K562 (cell line): ENCODE measurements at regions not wholly inside any gene's neighbourhood (a gene's known extent, or its start where the extent isn't known, plus 50 kb on each side); places are given as distances from the start of the nearest gene placed in this dataset.

Source experiments
- ATAC-seq: fragments of 200-7000 bp; cut with Tn5 transposase; 3 replicates; pipeline ENCODE4 v1.9.1; 2020; ENCODE audit warnings: moderate library complexity
- BruUV-seq: library from RNA; stranded (reverse); fragments of 400-500 nt; replicated peaks from 2 replicates; lab custom pipeline; 2021; lab: Mats Ljungman, UMichigan
- CTCF ChIA-PET: fragments of 300-600 bp; formaldehyde crosslinking; extraction: SDS; loops from one replicate; lab custom pipeline; 2021; ENCODE audit warnings: low intra/inter-chr PET ratio; lab: Yijun Ruan, JAX
- POLR2A ChIA-PET: fragments of 300-600, 350-650 bp; sonication (Branson Sonifier 250); formaldehyde crosslinking; extraction: SDS; loops from one replicate; lab custom pipeline; 2021; ENCODE audit warnings: antibody characterized with exemption, inconsistent platforms; lab: Yijun Ruan, JAX
- DNase-seq, 4 experiments: peaks; one replicate each; pipeline versions ENCODE4 v3.0.0 to v3.0.0-alpha.2; 2011 to 2018; ENCODE audit warnings: low spot score in 3 of 4, mixed read lengths in 3 of 4; ENCODE audit errors: extremely low read depth in 1 of 4
- FAIRE-seq: peaks from 2 replicates; lab custom pipeline; 2011; peaks lifted over from hg19 to GRCh38; lab: Jason Lieb, UNC
- H2AFZ ChIP-seq: 2 replicates; pipeline ENCODE4 v1.6.0; 2011; ENCODE audit warnings: low read depth, low read length, control low read depth, inconsistent platforms
- H3K27ac ChIP-seq: fragments of 200-600 bp; 3 replicates; pipeline ENCODE4 v1.8.0; 2011; ENCODE audit warnings: low read depth, mild to moderate bottlenecking, control low read depth, inconsistent platforms, low read length, moderate library complexity, mixed read lengths; ENCODE audit errors: extremely low read depth
- H3K27me3 ChIP-seq, 2 experiments: fragments of 300-600 bp in 1 of 2; 2 replicates in 1 of 2; 3 replicates in 1 of 2; pipeline versions ENCODE4 v1.6.0 to v1.8.0; 2011; ENCODE audit warnings: inconsistent platforms in 2 of 2, low read length in 2 of 2, mild to moderate bottlenecking in 1 of 2, mixed read lengths in 1 of 2, moderate library complexity in 1 of 2; ENCODE audit not compliant: control insufficient read depth in 2 of 2, insufficient read depth in 2 of 2
- H3K36me3 ChIP-seq: fragments of 300-600 bp; 3 replicates; pipeline ENCODE4 v1.8.0; 2011; ENCODE audit warnings: mild to moderate bottlenecking, low read length, inconsistent platforms; ENCODE audit not compliant: control insufficient read depth, insufficient read depth
- H3K4me1 ChIP-seq, 2 experiments: fragments of 200-600 bp in 1 of 2; replicated peaks in 1 of 2; 2 replicates in 1 of 2; 3 replicates in 1 of 2; pipeline versions ENCODE4 v1.5.1 to v1.8.0; 2011; ENCODE audit warnings: inconsistent platforms in 2 of 2, low read length in 2 of 2, mild to moderate bottlenecking in 1 of 2, mixed read lengths in 1 of 2, moderate library complexity in 1 of 2; ENCODE audit not compliant: control insufficient read depth in 2 of 2, insufficient read depth in 2 of 2
- H3K4me2 ChIP-seq: 2 replicates; pipeline ENCODE4 v1.6.1; 2011; ENCODE audit warnings: low read length, control low read depth, inconsistent platforms, mixed read lengths; ENCODE audit not compliant: insufficient read depth
- H3K4me3 ChIP-seq: fragments of 200-600 bp; sonication (generic), shearing (Covaris generic); 2 replicates; pipeline ENCODE4 v1.5.1; 2016; ENCODE audit warnings: control low read depth, inconsistent platforms
- H3K79me2 ChIP-seq: fragments of 200-600 bp; 3 replicates; pipeline ENCODE4 v1.8.0; 2011; ENCODE audit warnings: low read length, inconsistent platforms; ENCODE audit not compliant: control insufficient read depth, insufficient read depth
- H3K9ac ChIP-seq, 2 experiments: 2 replicates each; pipeline versions ENCODE4 v1.6.0 to v1.6.1; 2011; ENCODE audit warnings: low read depth in 2 of 2, low read length in 2 of 2, control low read depth in 1 of 2, inconsistent platforms in 1 of 2, mild to moderate bottlenecking in 1 of 2, mixed read lengths in 1 of 2; ENCODE audit not compliant: insufficient read depth in 1 of 2
- H3K9me1 ChIP-seq: one replicate; pipeline ENCODE4 v1.6.0; 2011; ENCODE audit warnings: inconsistent platforms, mild to moderate bottlenecking, low read length, moderate library complexity; ENCODE audit not compliant: control insufficient read depth, insufficient read depth
- H3K9me3 ChIP-seq: replicated peaks from 2 replicates; pipeline ENCODE4 v1.5.1; 2011; ENCODE audit warnings: low read depth, low read length, inconsistent platforms; ENCODE audit not compliant: control insufficient read depth, insufficient read depth
- H4K20me1 ChIP-seq: replicated peaks from 2 replicates; pipeline ENCODE4 v1.6.1; 2011; ENCODE audit warnings: low read length, inconsistent platforms, mixed read lengths; ENCODE audit not compliant: control insufficient read depth, insufficient read depth
- CEBPG ChIP-seq, 3 experiments: fragments of 200-800 bp in 1 of 3; sonication (Bioruptor generic) in 1 of 3; sonication (generic) in 1 of 3; formaldehyde crosslinking in 1 of 3; IDR thresholded peaks in 2 of 3; conservative IDR thresholded peaks in 1 of 3; 2 replicates each; pipeline versions ENCODE4 v1.6.1 to v1.8.0; 2016 to 2022; ENCODE audit warnings: missing compliant biosample characterization in 2 of 3, missing genetic modification characterization in 2 of 3, mild to moderate bottlenecking in 1 of 3, missing genetic modification reagents in 1 of 3
- DACH1 ChIP-seq: fragments of 450-650 bp; IDR thresholded peaks from 2 replicates; pipeline ENCODE4 v1.6.1; 2018; ENCODE audit not compliant: partially characterized antibody
- EP400 ChIP-seq: fragments of 450-650 bp; IDR thresholded peaks from 2 replicates; pipeline ENCODE4 v1.6.1; 2017; ENCODE audit warnings: antibody characterized with exemption, mild to moderate bottlenecking, moderate library complexity
- MTA2 ChIP-seq: fragments of 450-650 bp; IDR thresholded peaks from 2 replicates; pipeline ENCODE4 v1.6.1; 2016; ENCODE audit warnings: low read depth
- NCOA2 ChIP-seq, 2 experiments: fragments of 450-650 bp; IDR thresholded peaks; 2 replicates each; pipeline ENCODE4 v1.6.1; 2018; ENCODE audit warnings: mild to moderate bottlenecking in 2 of 2, moderate library complexity in 1 of 2; ENCODE audit not compliant: partially characterized antibody in 2 of 2
- NFYB ChIP-seq: IDR thresholded peaks from 2 replicates; pipeline ENCODE4 v1.6.1; 2011; ENCODE audit warnings: mild to moderate bottlenecking, moderate library complexity; ENCODE audit not compliant: insufficient read length; ENCODE audit errors: extremely low read depth
- RCOR1 ChIP-seq, 2 experiments: IDR thresholded peaks; 2 replicates each; pipeline ENCODE4 v1.6.1; 2012; ENCODE audit warnings: low read depth in 2 of 2, low read length in 2 of 2, borderline replicate concordance in 1 of 2, improper control_type of control experiment in 1 of 2
- SAFB2 ChIP-seq: fragments of 200-400 bp; formaldehyde crosslinking; IDR thresholded peaks from 2 replicates; pipeline ENCODE4 v1.6.1; 2018; ENCODE audit warnings: borderline replicate concordance, low read length, low read depth, moderate library complexity; ENCODE audit not compliant: severe bottlenecking
- SOX6 ChIP-seq: fragments of 450-650 bp; IDR thresholded peaks from 2 replicates; pipeline ENCODE4 v1.6.1; 2014; ENCODE audit warnings: mild to moderate bottlenecking
- ZNF146 ChIP-seq: IDR thresholded peaks from one replicate; pipeline ENCODE4 v1.6.1; 2018; ENCODE audit warnings: missing compliant biosample characterization; ENCODE audit not compliant: unreplicated experiment
- ZNF224 ChIP-seq: sonication (generic); formaldehyde crosslinking; IDR thresholded peaks from 2 replicates; pipeline ENCODE4 v1.8.0; 2022; ENCODE audit warnings: mild to moderate bottlenecking, missing genetic modification reagents
- ZNF586 ChIP-seq: fragments of 450-650 bp; formaldehyde crosslinking; conservative IDR thresholded peaks from 2 replicates; pipeline ENCODE4 v1.4.0; 2020; ENCODE audit warnings: mild to moderate bottlenecking, moderate library complexity
- WGBS: fragments of 100-300 bp; shearing (Covaris generic); methylation state at CpG from one replicate; pipeline ENCODE4 v1.1.6; 2016; ENCODE audit warnings: low coverage, mixed read lengths; ENCODE audit not compliant: insufficient coverage; ENCODE audit errors: missing lambda C conversion rate; 5-methylcytosine and 5-hydroxymethylcytosine counted together
- in situ Hi-C: fragments of 300-500 bp; cut with MboI; formaldehyde crosslinking; loops from 4 replicates; pipeline ENCODE4 v1.15.0; 2018; ENCODE audit warnings: inconsistent platforms, mixed read lengths
- intact Hi-C: fragments of 100-400 bp; cut with micrococcal nuclease; formaldehyde crosslinking; loops from 2 replicates; pipeline ENCODE4 v1.14.2; 2022
- TF ChIP-seq, protein P1 (sequence below): sonication (generic); formaldehyde crosslinking; IDR thresholded peaks from 2 replicates; pipeline ENCODE4 v1.8.1; 2023; ENCODE audit warnings: mild to moderate bottlenecking, missing genetic modification reagents
- TF ChIP-seq, protein P2 (sequence below), 3 experiments: fragments of 200-800 bp in 1 of 3; sonication (Bioruptor generic) in 1 of 3; sonication (generic) in 1 of 3; formaldehyde crosslinking in 1 of 3; IDR thresholded peaks; 2 replicates each; pipeline versions ENCODE4 v1.6.1 to v1.8.0; 2016 to 2022; ENCODE audit warnings: mild to moderate bottlenecking in 2 of 3, missing compliant biosample characterization in 2 of 3, missing genetic modification characterization in 2 of 3, missing genetic modification reagents in 1 of 3

- TF ChIP-seq EP400 = no peak
- TF ChIP-seq, protein P1, sequence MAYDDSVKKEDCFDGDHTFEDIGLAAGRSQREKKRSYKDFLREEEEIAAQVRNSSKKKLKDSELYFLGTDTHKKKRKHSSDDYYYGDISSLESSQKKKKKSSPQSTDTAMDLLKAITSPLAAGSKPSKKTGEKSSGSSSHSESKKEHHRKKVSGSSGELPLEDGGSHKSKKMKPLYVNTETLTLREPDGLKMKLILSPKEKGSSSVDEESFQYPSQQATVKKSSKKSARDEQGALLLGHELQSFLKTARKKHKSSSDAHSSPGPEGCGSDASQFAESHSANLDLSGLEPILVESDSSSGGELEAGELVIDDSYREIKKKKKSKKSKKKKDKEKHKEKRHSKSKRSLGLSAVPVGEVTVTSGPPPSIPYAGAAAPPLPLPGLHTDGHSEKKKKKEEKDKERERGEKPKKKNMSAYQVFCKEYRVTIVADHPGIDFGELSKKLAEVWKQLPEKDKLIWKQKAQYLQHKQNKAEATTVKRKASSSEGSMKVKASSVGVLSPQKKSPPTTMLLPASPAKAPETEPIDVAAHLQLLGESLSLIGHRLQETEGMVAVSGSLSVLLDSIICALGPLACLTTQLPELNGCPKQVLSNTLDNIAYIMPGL (CRISPR knock-in tag) = no peak
- no peak for TF ChIP-seq ZNF146
- TF ChIP-seq CEBPG (CRISPR knock-in tag; IDR thresholded peaks at IDR 0.05) = no peak
- no peak for TF ChIP-seq CEBPG (tag; conservative IDR thresholded peaks at IDR 0.05 in 1 of 2, IDR thresholded peaks at IDR 0.05 in 1 of 2)
- TF ChIP-seq NCOA2 (IDR thresholded peaks at IDR 0.05; ENCODE audit: partially characterized antibody in 2 of 2) = no peak
- TF ChIP-seq, all 486 proteins: peak for 11
These were observed 65.2 kb downstream of the C9orf50 start (continued) for GRCh38 chr9:129555512-129556215.

- peak; percentile 38 to 73 (median 62) for DNase-seq
- intact Hi-C loops (loop anchor here (10.0 kb wide), 1 partner anchor 50 kb away; no protein-coding TSS in a partner anchor), in situ Hi-C loops (no loop called here)
- Histone ChIP-seq H2AFZ (no peak overlapping the region), H3K9ac (no peak overlapping the region), H3K79me2 (no peaks in the 10 kb centered on the region), H3K9me3 (no peaks in the 10 kb centered on the region), H3K9me1 (no peaks in the 10 kb centered on the region), H3K4me3 (no peak overlapping the region), H3K4me1 (peaks cover 0 to 32% of the 10 kb centered on the region in 2 experiments; a peak in 2 of 5 replicates), H3K36me3 (no peaks in the 10 kb centered on the region), H3K4me2 (no peak overlapping the region), H4K20me1 (no peaks in the 10 kb centered on the region), H3K27me3 (peaks cover 0 to 14% of the 10 kb centered on the region in 2 experiments; a peak in 2 of 5 replicates), H3K27ac (no peak overlapping the region)
- 19% methylated on average over 5 of the region's 5 CpGs for whole genome bisulfite sequencing
- TF ChIP-seq MTA2 = no peak
- no peak for TF ChIP-seq SOX6
- TF ChIP-seq, protein P2, sequence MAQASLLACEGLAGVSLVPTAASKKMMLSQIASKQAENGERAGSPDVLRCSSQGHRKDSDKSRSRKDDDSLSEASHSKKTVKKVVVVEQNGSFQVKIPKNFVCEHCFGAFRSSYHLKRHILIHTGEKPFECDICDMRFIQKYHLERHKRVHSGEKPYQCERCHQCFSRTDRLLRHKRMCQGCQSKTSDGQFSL (CRISPR knock-in tag; IDR thresholded peaks at IDR 0.05) = no peak
- TF ChIP-seq, protein P2 (tag; IDR thresholded peaks at IDR 0.05) = no peak
- no peak for TF ChIP-seq EP400
- no peak for TF ChIP-seq ZNF586 (CRISPR knock-in tag)
- no peak for TF ChIP-seq SAFB2
- TF ChIP-seq RCOR1 (IDR thresholded peaks at IDR 0.05; ENCODE audit: borderline replicate concordance in 1 of 2, low read depth in 2 of 2, low read length in 2 of 2) = peak in 1 of 2 experiments; percentile 45; a peak in 1 of 4 replicates
- TF ChIP-seq ZNF224 (CRISPR knock-in tag) = no peak
- no peak for TF ChIP-seq DACH1
- peak; percentile 45 for TF ChIP-seq NFYB
- ChIA-PET POLR2A (interaction anchor here (0.6 to 1.1 kb wide), 3 partner anchors 16 to 49 kb away, joined by 3 to 6 read pairs (median 3); no protein-coding TSS in a partner anchor), CTCF (no interaction called here)
- peak; percentile 80 for ATAC-seq
- peak; percentile 71 for FAIRE-seq
- no TSS peak for BruUV-seq
These were observed 66.3 kb downstream of the C9orf50 start for GRCh38 chr9:129554649-129555048.
